ENCODE measurements at regions not wholly inside any gene's neighbourhood (a gene's known extent, or its start where the extent isn't known, plus 50 kb on each side); places are given as distances from the start of the nearest gene placed in this dataset.

DNA sequence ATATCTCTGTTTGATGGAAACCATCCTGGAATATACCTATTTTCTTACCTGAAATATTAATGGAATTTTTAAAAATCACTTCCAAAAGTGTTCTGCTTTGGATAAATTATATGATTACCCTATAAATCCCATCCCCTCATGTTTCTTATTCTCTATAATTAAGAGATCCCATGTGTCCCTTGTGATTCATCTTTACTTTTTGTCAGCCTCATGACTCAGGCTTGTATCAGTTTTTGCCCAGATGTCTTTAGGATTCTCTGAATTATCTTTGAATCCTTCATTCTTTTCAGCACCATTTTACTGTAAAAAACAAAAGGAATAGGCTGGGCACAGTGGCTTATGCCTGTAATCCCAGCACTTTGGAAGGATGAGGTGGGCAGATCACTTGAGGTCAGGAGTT is 804.5 kb upstream of the CITED2 start:
- TF ChIP-seq, protein P1, sequence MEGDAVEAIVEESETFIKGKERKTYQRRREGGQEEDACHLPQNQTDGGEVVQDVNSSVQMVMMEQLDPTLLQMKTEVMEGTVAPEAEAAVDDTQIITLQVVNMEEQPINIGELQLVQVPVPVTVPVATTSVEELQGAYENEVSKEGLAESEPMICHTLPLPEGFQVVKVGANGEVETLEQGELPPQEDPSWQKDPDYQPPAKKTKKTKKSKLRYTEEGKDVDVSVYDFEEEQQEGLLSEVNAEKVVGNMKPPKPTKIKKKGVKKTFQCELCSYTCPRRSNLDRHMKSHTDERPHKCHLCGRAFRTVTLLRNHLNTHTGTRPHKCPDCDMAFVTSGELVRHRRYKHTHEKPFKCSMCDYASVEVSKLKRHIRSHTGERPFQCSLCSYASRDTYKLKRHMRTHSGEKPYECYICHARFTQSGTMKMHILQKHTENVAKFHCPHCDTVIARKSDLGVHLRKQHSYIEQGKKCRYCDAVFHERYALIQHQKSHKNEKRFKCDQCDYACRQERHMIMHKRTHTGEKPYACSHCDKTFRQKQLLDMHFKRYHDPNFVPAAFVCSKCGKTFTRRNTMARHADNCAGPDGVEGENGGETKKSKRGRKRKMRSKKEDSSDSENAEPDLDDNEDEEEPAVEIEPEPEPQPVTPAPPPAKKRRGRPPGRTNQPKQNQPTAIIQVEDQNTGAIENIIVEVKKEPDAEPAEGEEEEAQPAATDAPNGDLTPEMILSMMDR (IDR thresholded peaks at IDR 0.05) = no peak
- TF ChIP-seq ZFX (IDR thresholded peaks at IDR 0.05; ENCODE audit: borderline replicate concordance) = no peak
- no peak overlapping the region for H3K27ac ChIP-seq

DNA sequence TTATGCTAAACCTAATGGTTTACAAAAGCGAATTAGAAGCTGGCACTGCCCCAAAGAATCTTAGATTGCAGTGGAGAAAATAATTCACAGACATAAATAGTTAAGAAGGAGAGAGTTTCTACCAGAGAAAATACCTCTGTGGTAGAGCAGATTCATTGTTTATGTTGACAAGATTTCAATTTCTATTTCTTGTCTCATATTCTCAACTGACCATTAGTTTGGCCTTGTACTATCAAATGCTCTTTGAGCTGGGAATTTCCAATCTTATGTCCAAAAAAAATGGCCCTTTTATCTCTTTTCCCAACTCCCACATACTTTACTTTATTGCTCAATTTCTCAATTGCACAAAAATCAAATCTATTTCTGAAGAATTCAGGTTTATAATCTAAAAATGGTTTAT is 804.1 kb upstream of the CITED2 start:
- no peak for TF ChIP-seq ZFX (IDR thresholded peaks at IDR 0.05; ENCODE audit: borderline replicate concordance)
- TF ChIP-seq, protein P1 (IDR thresholded peaks at IDR 0.05) = no peak
- no peak overlapping the region for H3K27ac ChIP-seq

DNA sequence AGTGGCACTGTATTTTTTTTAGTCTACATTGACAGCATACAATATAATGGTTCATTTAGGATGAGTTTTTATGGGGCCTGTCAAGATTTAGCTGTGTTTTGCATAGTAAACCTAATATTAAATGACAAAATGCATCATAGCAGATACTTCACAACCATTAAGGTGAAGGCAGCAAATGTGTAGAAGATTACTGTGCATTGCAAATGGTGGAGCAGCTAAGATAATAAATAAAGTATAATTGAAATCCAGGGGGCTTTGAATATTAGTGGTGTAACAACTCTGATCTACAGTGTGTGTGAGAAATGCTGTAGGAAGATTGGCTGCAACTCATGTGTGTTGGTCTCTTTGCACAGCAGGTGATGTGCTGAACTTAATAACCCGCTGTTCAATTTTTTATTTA is 801.9 kb upstream of the CITED2 start:
- H3K27ac ChIP-seq = no peak overlapping the region
- no peak for TF ChIP-seq ZFX (IDR thresholded peaks at IDR 0.05; ENCODE audit: borderline replicate concordance)
- TF ChIP-seq, protein P1 (IDR thresholded peaks at IDR 0.05) = no peak

DNA sequence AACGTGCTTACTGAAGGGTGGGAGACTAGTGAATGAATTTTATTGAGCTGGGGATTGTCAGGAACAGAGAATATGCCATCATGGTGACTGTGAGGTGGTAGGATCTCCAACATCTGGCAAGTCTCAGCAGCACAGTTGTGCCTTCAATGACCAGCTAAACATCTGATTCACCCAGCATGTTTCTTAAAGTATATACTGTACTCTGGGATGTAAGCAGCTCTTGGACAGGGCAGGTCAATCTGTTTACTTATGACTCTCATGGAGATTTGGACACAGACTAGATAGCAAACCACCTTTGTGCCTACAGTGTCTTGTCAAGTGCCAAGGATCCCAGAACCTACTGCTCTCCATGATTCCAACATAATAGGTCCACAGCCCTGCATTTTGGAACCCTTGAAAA is 801.0 kb upstream of the CITED2 start:
- no peak for TF ChIP-seq ZFX (IDR thresholded peaks at IDR 0.05; ENCODE audit: borderline replicate concordance)
- TF ChIP-seq, protein P1 (IDR thresholded peaks at IDR 0.05) = no peak
- no peak overlapping the region for H3K27ac ChIP-seq

DNA sequence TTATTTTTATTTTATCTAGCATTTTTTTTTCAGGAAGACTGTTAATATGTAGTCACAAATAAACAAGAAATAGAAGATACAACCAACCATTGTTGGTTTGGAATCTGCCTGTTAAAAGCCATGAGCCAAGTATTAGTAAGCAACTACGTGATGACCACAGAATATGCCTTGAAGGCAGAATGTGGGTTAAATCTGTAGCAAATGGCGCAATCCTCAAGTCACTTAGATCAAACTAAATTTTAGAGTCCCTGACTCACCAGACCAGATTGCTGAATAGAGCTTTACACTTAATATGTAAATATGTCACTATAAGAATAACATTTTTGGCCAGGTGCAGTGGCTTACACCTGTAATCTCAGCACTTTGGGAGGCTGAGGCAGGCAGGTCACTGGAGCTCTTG is 800.1 kb upstream of the CITED2 start:
- H3K27ac ChIP-seq = no peak overlapping the region
- TF ChIP-seq, protein P1 (IDR thresholded peaks at IDR 0.05) = no peak
- TF ChIP-seq ZFX (IDR thresholded peaks at IDR 0.05; ENCODE audit: borderline replicate concordance) = no peak

DNA sequence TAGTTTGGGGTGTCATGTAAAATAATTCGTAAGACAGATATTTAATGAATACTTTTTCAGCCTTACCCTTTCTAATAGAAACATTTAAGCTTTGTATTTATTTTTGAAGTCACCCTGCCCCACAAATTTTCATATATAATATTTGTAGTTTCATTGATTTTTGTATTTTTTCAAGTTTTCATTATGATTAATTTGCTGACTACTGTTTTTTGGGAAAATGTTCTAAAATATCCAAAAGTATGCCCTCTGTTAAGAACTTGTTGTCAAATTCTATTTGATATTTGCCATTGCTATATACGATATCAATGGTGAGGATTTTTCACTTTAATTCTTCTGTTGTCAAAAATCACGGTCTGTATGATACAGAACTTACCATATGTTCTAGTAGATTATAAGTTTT is 793.9 kb upstream of the CITED2 start:
- no peak for TF ChIP-seq ZFX (IDR thresholded peaks at IDR 0.05; ENCODE audit: borderline replicate concordance)
- TF ChIP-seq, protein P1 (IDR thresholded peaks at IDR 0.05) = no peak

DNA sequence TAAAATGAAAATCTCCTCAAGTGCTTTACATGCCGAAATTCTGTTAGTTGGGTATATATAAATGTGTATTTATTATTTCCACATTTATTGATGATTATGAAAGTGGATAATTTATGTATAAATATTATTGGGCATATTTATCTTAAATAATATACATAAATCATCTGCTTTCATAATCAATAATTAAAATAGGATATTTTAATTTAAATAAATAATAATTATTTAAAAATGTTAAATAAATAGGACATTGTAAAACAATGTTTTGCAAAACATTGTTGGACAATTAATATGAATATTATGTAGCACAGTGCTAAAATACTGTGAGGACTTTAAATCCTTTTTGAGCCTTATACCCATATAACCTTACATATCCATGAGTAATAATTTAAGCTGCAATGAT is 786.5 kb upstream of the CITED2 start:
- TF ChIP-seq, protein P1 (IDR thresholded peaks at IDR 0.05) = no peak
- TF ChIP-seq ZFX (IDR thresholded peaks at IDR 0.05; ENCODE audit: borderline replicate concordance) = no peak
- H3K27ac ChIP-seq = no peak overlapping the region

More for the DNA sequence above, 793.9 kb upstream of the CITED2 start:
- no peak overlapping the region for H3K27ac ChIP-seq
